ENCODE measurements at regions not wholly inside any gene's neighbourhood (a gene's known extent, or its start where the extent isn't known, plus 50 kb on each side); places are given as distances from the start of the nearest gene placed in this dataset.

- TF ChIP-seq, protein P1, sequence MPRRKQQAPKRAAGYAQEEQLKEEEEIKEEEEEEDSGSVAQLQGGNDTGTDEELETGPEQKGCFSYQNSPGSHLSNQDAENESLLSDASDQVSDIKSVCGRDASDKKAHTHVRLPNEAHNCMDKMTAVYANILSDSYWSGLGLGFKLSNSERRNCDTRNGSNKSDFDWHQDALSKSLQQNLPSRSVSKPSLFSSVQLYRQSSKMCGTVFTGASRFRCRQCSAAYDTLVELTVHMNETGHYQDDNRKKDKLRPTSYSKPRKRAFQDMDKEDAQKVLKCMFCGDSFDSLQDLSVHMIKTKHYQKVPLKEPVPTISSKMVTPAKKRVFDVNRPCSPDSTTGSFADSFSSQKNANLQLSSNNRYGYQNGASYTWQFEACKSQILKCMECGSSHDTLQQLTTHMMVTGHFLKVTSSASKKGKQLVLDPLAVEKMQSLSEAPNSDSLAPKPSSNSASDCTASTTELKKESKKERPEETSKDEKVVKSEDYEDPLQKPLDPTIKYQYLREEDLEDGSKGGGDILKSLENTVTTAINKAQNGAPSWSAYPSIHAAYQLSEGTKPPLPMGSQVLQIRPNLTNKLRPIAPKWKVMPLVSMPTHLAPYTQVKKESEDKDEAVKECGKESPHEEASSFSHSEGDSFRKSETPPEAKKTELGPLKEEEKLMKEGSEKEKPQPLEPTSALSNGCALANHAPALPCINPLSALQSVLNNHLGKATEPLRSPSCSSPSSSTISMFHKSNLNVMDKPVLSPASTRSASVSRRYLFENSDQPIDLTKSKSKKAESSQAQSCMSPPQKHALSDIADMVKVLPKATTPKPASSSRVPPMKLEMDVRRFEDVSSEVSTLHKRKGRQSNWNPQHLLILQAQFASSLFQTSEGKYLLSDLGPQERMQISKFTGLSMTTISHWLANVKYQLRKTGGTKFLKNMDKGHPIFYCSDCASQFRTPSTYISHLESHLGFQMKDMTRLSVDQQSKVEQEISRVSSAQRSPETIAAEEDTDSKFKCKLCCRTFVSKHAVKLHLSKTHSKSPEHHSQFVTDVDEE (CRISPR knock-in tag; IDR thresholded peaks at IDR 0.05) = no peak
- TF ChIP-seq, protein P2, sequence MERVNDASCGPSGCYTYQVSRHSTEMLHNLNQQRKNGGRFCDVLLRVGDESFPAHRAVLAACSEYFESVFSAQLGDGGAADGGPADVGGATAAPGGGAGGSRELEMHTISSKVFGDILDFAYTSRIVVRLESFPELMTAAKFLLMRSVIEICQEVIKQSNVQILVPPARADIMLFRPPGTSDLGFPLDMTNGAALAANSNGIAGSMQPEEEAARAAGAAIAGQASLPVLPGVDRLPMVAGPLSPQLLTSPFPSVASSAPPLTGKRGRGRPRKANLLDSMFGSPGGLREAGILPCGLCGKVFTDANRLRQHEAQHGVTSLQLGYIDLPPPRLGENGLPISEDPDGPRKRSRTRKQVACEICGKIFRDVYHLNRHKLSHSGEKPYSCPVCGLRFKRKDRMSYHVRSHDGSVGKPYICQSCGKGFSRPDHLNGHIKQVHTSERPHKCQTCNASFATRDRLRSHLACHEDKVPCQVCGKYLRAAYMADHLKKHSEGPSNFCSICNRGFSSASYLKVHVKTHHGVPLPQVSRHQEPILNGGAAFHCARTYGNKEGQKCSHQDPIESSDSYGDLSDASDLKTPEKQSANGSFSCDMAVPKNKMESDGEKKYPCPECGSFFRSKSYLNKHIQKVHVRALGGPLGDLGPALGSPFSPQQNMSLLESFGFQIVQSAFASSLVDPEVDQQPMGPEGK (CRISPR knock-in tag; IDR thresholded peaks at IDR 0.05; ENCODE audit: borderline replicate concordance) = no peak
- TF ChIP-seq SNAI2 (CRISPR knock-in tag; IDR thresholded peaks at IDR 0.05) (no peak), RARB (CRISPR knock-in tag; IDR thresholded peaks at IDR 0.05) (no peak), ARNTL (CRISPR knock-in tag; IDR thresholded peaks at IDR 0.05; ENCODE audit: borderline replicate concordance, low read depth) (no peak), ZNF8 (CRISPR knock-in tag; IDR thresholded peaks at IDR 0.05) (no peak), CSDC2 (CRISPR knock-in tag; IDR thresholded peaks at IDR 0.05) (no peak), TOX (CRISPR knock-in tag; IDR thresholded peaks at IDR 0.05; ENCODE audit: borderline replicate concordance) (no peak), ZFP3 (CRISPR knock-in tag; IDR thresholded peaks at IDR 0.05) (no peak), POU6F1 (CRISPR knock-in tag; IDR thresholded peaks at IDR 0.05; ENCODE audit: borderline replicate concordance, low read depth) (no peak), ESRRG (CRISPR knock-in tag; IDR thresholded peaks at IDR 0.05) (no peak)
- TF ChIP-seq, protein P3, sequence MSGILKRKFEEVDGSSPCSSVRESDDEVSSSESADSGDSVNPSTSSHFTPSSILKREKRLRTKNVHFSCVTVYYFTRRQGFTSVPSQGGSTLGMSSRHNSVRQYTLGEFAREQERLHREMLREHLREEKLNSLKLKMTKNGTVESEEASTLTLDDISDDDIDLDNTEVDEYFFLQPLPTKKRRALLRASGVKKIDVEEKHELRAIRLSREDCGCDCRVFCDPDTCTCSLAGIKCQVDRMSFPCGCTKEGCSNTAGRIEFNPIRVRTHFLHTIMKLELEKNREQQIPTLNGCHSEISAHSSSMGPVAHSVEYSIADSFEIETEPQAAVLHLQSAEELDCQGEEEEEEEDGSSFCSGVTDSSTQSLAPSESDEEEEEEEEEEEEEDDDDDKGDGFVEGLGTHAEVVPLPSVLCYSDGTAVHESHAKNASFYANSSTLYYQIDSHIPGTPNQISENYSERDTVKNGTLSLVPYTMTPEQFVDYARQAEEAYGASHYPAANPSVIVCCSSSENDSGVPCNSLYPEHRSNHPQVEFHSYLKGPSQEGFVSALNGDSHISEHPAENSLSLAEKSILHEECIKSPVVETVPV (CRISPR knock-in tag; IDR thresholded peaks at IDR 0.05) = no peak
Measured at GRCh38 chr13:97883396-97883795, 70.1 kb upstream of the IPO5 start.

All from SK-N-SH treated with all-trans-retinoic acid at 6 μM for 48 hours (cell line).